ENCODE measurements at regions not wholly inside any gene's neighbourhood (a gene's known extent, or its start where the extent isn't known, plus 50 kb on each side); places are given as distances from the start of the nearest gene placed in this dataset.

DNA sequence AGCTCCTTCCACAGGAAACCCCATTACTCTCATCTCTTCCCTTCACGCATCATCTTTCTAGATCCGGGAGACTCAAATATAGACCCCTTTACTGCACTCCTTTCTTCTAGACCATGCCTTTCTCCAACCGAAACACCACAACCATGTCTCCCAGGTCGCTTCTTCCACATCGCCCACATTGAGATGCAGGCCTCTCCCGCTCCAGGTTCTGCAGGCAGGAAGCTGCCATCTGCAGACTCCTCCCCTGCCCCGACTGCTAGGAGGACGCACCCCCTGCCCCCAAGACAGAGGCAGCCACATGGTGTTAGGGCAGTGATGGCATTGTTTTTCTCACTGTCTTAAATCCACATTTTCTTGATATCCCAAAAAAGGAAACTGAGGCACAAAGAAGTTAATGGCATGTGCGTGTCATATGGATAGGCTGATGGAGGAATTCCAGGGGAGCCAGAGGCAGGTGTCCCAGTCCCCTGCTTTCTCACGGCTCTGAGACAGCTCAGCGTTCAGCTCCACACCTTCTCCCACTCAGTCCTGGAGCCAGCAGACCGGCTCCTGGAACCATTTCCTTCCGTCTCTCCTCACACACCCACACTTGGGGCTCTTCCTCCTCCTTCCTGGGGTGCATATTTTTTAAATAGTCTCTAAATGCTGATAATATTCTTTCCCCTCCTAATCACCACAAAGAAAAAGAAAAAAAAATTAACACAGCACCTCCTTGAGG lies 438.4 kb downstream of the EIPR1 start:
- no peak for TF ChIP-seq POLR2A (IDR thresholded peaks at IDR 0.05)
- TF ChIP-seq, protein P1, sequence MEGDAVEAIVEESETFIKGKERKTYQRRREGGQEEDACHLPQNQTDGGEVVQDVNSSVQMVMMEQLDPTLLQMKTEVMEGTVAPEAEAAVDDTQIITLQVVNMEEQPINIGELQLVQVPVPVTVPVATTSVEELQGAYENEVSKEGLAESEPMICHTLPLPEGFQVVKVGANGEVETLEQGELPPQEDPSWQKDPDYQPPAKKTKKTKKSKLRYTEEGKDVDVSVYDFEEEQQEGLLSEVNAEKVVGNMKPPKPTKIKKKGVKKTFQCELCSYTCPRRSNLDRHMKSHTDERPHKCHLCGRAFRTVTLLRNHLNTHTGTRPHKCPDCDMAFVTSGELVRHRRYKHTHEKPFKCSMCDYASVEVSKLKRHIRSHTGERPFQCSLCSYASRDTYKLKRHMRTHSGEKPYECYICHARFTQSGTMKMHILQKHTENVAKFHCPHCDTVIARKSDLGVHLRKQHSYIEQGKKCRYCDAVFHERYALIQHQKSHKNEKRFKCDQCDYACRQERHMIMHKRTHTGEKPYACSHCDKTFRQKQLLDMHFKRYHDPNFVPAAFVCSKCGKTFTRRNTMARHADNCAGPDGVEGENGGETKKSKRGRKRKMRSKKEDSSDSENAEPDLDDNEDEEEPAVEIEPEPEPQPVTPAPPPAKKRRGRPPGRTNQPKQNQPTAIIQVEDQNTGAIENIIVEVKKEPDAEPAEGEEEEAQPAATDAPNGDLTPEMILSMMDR (IDR thresholded peaks at IDR 0.05) = no peak
- 78 to 80% methylated on average over 13 of the region's 13 CpGs for whole genome bisulfite sequencing, 2 donors
- intact Hi-C loops (cut with DNase I) = no loop called here

DNA sequence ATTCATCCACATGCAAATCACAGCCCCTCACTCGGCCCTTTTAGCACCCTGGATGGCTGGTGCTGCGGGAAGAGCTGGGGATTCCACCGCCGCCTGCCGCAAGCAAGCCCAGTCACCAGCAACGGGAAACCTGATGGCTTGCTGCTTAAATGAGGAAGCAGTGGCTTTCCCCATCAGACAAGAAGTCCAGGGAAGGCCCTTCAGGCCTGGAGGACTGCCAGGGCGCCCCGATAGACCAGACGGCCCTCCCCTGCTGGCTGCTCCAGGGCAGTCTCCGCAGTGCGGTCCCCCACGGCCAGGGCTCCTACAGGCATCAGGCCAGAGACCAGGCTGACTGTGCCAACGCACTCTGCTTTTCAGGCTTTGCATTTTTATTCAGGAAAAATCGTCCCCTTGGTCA lies 439.1 kb downstream of the EIPR1 start:
- Histone ChIP-seq H3K27ac (no peak overlapping the region), H3K27me3 (no peaks in the 10 kb centered on the region), H3K9me3 (no peaks in the 10 kb centered on the region), H3K36me3 (replicated peaks in 1 of 2; ENCODE audit: insufficient read depth in 1 of 2, low read depth in 2 of 2) (no peaks in the 10 kb centered on the region), H3K4me3 (no peak overlapping the region), H3K4me1 (no peaks in the 10 kb centered on the region)
- TF ChIP-seq, protein P1 (IDR thresholded peaks at IDR 0.05) = no peak
- no peak for TF ChIP-seq POLR2A (IDR thresholded peaks at IDR 0.05)
- ATAC-seq (no peak), DNase-seq (no peak)
- intact Hi-C loops (cut with DNase I) = no loop called here
- 62 to 73% methylated on average over 7 to 14 of the region's 14 CpGs for WGBS, 2 donors

More for the DNA sequence above, 438.4 kb downstream of the EIPR1 start:
- Histone ChIP-seq H3K27ac (no peak overlapping the region), H3K4me1 (no peaks in the 10 kb centered on the region), H3K4me3 (no peak overlapping the region), H3K36me3 (replicated peaks in 1 of 2; ENCODE audit: insufficient read depth in 1 of 2, low read depth in 2 of 2) (no peaks in the 10 kb centered on the region), H3K9me3 (peaks cover 0 to 5% (median 0%) of the 10 kb centered on the region in 3 donors), H3K27me3 (no peaks in the 10 kb centered on the region)
- DNase-seq = no peak
- no peak for ATAC-seq

DNA sequence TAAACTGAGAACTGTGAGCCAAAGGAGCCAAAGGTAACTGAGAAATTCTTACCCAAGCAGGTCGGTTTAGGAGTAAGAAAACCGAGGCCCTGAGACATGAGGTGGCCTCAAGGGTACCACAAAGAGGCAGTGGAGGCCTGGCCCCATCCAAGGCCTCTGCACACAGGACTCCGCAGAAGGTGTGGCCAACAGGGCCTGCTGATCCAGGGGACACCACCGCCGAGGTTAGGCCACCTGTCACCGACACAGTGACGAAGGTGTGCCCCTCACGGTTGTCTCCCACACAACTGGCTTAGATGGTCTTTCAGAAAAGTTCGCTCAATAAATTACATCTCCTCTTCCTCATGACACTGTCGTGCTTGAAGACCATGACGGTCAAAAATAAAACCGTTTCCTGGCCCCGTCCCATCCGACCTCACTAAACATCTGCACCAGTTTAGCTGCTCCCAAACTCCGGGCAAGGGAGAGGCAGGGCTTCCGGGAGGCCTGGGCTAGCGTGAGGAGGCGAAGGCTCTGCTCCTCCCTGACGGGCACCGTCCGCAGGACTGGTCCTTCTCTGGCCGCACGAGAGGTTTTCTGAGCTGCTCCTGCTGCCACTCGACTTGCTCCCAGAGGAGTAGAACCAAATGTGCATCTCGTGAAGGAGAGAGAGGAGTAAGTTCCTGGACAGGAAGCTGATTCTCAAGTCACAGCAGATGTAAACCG lies 442.0 kb downstream of the EIPR1 start:
- H3K36me3 ChIP-seq (replicated peaks in 1 of 2; ENCODE audit: insufficient read depth in 1 of 2, low read depth in 2 of 2) = no peaks in the 10 kb centered on the region
- intact Hi-C loops (cut with DNase I) = no loop called here
- ATAC-seq = no peak
- DNase-seq = no peak
- H3K27ac ChIP-seq = no peak overlapping the region
- TF ChIP-seq, protein P1 (IDR thresholded peaks at IDR 0.05) = no peak
- TF ChIP-seq POLR2A (IDR thresholded peaks at IDR 0.05) = no peak
- H3K27me3 ChIP-seq = no peaks in the 10 kb centered on the region
- WGBS, 2 donors = 87 to 89% methylated on average over 22 to 25 of the region's 26 CpGs
- no peaks in the 10 kb centered on the region for H3K4me1 ChIP-seq
- H3K4me3 ChIP-seq = no peak overlapping the region
- no peaks in the 10 kb centered on the region for H3K9me3 ChIP-seq

DNA sequence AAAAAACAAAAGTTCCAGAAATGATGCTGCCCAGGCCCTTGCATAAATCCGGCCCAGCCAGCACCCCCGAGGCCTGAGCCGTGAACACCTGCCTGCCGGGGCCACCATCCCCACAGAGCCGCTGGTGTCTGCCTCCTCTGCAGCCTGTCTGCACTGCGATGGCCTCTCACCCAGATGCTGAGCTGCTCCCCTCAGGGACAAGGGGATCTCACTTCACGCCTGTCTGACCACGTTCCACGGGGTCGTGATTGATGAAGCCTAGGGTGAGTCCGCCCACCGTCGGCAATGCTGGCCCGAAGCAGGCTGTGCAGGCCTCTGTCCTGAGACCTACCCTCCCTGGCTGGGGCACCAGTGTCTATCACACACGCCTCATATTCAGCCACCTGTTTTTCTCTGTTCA lies 444.2 kb downstream of the EIPR1 start:
- no peaks in the 10 kb centered on the region for H3K36me3 ChIP-seq (replicated peaks in 1 of 2; ENCODE audit: insufficient read depth in 1 of 2, low read depth in 2 of 2)
- intact Hi-C loops (cut with DNase I) = no loop called here
- no peak for DNase-seq
- H3K4me3 ChIP-seq = no peak overlapping the region
- 47 to 61% methylated on average over 15 of the region's 15 CpGs for WGBS, 2 donors
- no peaks in the 10 kb centered on the region for H3K9me3 ChIP-seq
- H3K27me3 ChIP-seq = no peaks in the 10 kb centered on the region
- no peak for TF ChIP-seq POLR2A (IDR thresholded peaks at IDR 0.05)
- ATAC-seq = no peak
- H3K4me1 ChIP-seq = no peaks in the 10 kb centered on the region
- no peak overlapping the region for H3K27ac ChIP-seq

DNA sequence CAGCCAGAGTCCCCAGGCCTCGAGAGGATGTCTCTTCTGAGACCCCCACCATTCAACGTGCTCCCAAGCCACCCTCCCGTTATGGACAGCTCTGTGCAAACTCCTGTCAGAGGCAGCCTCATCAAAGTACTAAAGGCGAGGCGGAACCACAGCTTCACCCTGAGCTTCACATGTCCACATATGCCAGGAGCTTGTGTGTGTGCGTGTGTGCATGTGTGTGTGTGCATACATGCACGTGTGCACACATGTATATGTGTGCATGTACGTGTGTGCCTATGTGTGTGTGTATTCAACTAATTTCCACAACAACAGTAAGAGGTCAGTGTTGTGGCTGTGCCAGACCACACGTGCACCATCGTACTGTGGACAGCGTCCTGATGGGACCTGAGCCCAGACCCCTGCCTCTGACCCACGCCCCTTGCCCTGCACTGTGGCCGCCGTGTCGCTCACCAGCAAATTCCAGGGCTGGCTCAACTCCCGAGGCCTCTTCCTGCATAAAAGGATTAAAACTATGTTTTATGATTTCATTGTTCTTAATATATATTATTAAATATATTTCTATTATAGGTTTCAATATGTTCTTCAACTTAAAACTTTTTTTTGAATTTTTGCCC lies 444.8 kb downstream of the EIPR1 start:
- intact Hi-C loops (cut with DNase I) = no loop called here
- 76 to 77% methylated on average over 14 to 16 of the region's 16 CpGs for WGBS, 2 donors
- H3K4me3 ChIP-seq = no peak overlapping the region
- ATAC-seq (no peak), DNase-seq (no peak)
- no peaks in the 10 kb centered on the region for H3K4me1 ChIP-seq
- no peak for TF ChIP-seq POLR2A (IDR thresholded peaks at IDR 0.05)
- TF ChIP-seq, protein P1 (IDR thresholded peaks at IDR 0.05) = no peak
- H3K27me3 ChIP-seq = no peaks in the 10 kb centered on the region
- H3K36me3 ChIP-seq (replicated peaks in 1 of 2; ENCODE audit: insufficient read depth in 1 of 2, low read depth in 2 of 2) = no peaks in the 10 kb centered on the region
- no peaks in the 10 kb centered on the region for H3K9me3 ChIP-seq
- no peak overlapping the region for H3K27ac ChIP-seq

Measured in body of pancreas (tissue), 4 donors.